HG03571 (cell line): ENCODE measurements at regions not wholly inside any gene's neighbourhood (a gene's known extent, or its start where the extent isn't known, plus 50 kb on each side); places are given as distances from the start of the nearest gene placed in this dataset.
"Not testable (repeated sequence)": the region's sequence is repeated elsewhere in the genome, so short reads cannot be mapped to it uniquely, and the experiment has no call there.

Experiments
- ATAC-seq: cut with Tn5 transposase; IDR thresholded peaks from one replicate; pipeline ENCODE4 v1.9.1; 2021; ENCODE audit not compliant: unreplicated experiment

- ATAC-seq = no peak
Measured at GRCh38 chr2:225788571-225789094, 389.1 kb downstream of the NYAP2 start.

DNA sequence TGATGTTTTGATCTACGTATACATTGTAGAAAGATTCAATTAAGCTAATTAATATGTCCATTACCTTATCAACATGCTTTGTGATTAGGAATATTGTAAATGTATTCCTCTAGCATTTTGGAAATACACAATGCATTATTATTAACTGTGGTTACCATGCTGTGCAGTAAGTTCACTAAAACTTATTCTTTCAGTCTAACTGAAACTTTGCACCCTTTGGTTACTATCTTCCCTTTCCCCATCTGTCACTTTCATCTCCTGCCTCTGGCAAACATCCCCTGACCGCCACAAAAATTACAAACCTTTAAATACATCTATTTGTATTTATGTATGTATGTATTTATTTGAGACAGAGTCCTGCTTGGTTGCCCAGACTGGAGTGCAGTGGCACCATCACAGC, 388.0 kb downstream of the NYAP2 start:
- ATAC-seq = no peak

- no peak for ATAC-seq
Measured at GRCh38 chr2:225781991-225782390, 382.5 kb downstream of the NYAP2 start.

DNA sequence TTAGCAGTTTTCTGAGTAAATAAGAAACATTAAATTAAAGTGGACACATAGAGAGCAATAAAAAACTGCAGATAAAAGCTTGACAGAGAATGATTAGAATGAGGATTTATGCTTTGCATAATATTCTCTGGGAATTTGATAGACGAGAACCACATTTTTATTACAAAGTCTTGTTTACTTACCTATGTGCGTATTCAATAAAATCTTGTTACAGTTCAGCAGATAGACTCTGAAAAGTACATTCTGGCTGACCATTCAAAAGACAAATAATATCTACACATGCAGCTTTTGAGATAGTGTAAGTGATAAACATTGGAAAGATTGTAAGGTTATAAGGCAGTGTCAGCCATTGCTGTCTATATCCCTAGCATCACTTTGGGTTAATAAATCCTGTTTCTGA, 381.6 kb downstream of the NYAP2 start:
- ATAC-seq = no peak

- ATAC-seq = no peak
Measured at GRCh38 chr2:225779829-225780228, 380.3 kb downstream of the NYAP2 start.

DNA sequence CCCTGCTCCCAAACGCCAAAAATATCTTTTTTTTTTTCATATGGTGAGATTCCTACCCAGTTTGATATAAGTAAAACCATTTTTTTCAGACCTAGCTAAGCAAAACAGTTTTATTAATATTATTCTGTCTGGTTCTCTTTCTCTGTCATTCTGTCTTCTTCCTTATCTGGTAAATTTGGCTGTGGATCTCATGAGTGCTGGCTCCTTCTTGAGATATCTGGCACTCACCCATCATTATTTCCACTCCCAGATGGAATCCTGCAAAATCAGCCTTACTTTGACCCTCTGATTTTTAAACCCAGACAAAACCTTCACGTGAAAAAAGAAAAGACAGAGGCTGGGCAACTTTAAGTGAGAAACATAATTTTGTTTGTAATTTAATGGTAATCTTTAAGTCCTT, 373.6 kb downstream of the NYAP2 start:
- no peak for ATAC-seq

DNA sequence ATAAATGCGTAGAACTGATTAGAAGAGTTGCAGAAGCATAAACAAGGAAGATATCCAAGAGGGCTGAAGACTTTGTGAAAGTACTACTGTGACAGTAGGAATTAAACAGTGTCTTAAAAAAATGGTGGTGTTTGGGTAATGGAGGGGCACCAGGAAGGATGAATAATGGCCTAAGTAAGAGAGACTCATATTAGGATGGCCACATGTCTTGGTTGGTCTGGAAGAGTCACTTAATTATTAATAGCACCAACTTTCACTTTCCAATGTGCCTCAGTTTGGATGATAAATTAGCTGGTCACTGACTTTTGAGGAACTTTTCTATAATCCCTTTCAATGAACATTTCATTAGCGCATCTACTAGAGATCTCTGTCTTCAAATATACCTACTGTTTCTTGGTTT, 372.2 kb downstream of the NYAP2 start:
- ATAC-seq = no peak

DNA sequence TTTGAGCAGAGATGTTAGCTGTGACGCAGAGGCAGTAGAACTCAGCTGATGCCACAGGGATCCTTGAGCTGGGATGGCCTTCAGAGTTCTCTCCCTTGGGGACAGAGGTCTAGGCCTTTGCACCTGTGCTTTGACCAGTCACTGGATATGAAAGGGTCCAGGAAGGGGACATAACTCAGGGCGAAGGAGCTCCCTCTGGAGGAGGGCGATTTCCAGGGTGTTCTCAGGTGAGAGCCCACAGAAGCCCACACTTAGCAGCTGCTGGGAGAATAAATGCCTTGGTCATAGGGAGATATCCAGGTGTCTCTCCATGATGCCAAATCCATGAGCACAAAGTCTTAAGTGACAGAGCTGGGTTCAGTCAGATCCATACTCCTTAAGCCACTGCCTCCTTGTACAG, 369.2 kb downstream of the NYAP2 start:
- ATAC-seq = no peak

DNA sequence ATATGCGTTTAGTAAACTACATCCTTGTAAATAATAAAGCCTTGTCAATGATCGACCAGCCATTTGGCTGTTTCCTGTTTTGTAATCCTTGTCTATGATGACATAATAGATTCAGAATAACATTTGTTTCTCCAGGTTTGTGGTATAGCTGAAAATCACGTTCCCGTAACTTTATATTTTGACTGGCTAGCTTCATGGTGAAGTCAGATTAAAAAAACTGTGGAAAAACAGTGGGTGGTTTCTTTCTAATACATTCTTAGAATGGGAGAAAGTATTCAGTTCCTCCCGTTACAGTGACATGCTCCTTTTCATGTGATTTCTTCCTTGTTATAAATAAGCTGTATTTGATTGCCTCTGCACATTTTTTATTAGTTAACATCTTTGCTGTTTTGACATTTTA, 366.9 kb downstream of the NYAP2 start:
- no peak for ATAC-seq

DNA sequence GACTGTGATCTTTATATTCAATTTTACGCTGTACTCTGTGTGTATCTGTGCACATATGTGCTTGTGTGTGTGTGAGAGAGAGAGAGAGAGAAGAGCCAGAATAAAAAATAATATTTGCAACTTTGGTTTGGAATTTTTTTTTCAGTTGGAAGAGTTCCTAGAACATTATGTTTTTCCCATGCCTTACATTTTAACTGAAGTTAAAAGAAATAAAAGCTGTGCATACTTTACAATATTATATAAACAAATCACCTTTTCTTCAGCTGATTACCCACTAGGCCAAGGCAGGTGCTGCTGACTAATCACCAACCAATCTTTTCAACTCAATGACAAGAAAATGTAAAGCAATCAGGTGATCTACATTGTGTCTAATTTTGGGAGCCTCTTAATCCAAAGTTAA, 366.3 kb downstream of the NYAP2 start:
- no peak for ATAC-seq

GRCh38 chr2:225764346-225764745, 364.8 kb downstream of the NYAP2 start:
- ATAC-seq = no peak

- ATAC-seq = no peak
Measured at GRCh38 chr2:225763711-225764110, 364.2 kb downstream of the NYAP2 start.

DNA sequence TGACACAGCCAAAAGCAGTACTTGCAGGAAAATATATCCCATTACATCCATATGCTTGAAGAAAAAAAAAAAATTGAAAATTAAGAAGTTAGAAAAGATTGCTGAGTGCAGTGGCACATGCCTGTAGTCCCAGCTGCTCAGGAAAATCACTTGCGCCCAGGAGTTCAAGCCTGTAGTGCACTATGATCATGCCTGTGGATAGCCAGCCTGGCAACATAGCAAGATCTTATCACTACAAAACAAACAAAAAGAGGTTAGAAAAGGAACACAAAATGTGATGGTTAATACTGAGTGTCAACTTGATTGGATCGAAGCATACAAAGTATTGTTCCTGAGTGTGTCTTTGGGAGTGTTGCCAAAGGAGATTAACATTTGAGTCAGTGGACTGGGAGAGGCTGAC, 361.9 kb downstream of the NYAP2 start:
- no peak for ATAC-seq

DNA sequence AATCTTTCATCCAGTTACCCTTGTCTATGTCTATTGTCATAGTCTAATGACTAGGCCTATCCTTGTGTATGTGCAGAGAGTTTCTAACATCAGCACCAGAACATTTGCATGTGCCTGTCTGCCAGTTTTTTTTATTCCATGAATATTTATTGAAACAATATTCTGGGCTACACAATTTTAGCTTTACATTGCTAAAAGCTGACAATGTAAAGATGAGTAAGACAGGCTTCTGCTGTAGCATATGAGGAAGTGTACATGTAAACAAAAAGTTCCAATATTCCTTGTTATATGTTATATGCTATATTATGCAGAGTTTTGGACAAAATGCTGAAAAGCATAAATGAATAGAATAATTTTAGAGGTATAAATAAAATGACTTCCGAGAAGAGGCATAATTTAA, 357.7 kb downstream of the NYAP2 start:
- no peak for ATAC-seq

DNA sequence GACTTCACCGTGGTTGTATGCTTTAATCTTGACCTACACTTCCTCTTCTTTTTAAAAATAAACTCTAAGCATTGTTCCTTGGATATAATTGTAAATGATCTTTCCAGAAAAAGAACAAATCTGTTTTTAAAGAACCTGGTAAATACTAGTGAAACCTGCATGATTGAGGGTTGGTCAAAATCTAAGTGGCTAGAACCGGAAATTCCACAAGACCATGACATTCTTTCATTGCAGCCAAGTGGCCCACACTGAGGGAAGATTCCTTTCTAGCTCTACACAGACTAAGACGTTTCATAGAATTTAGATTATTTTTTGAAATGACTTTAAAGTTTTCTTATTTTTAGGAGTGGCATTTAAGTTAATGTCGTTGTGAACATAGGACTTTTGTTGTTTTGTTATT, 356.7 kb downstream of the NYAP2 start:
- no peak for ATAC-seq

DNA sequence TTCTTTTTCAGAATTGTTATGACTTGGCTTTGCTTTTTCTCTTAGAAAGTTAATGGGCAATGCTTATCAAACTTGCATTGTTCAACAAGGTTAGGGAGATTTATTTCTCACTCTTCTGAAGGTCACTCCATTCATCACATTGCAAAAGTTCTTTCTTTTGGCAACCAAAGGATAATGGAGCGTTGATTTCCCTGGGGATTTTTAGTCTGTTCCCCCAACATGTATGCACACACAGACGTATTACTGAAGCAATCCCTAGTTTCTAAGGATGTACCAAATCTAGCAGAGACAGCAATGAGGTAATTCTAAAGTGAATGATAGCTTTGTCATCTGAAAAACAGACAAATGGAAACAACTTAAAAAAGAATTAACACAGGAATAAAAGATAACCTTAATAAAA, 349.1 kb downstream of the NYAP2 start:
- no peak for ATAC-seq

DNA sequence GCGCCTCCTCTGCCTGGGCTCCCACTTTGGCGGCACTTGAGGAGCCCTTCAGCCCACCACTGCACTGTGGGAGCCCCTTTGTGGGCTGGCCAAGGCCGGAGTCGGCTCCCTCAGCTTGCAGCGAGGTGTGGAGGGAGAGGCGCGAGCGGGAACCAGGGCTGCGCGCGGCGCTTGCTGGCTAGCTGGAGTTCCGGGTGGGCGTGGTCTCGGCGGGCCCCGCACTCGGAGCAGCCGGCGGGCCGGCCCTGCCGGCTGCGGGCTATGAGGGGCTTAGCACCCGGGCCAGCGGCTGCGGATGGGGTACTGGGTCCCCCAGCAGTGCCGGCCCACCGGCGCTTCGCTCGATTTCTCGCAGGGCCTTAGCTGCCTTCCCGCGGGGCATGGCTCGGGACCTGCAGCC, 344.5 kb downstream of the NYAP2 start:
- not testable (repeated sequence) for ATAC-seq

- no peak for ATAC-seq
Measured at GRCh38 chr2:225742487-225742886, 343.0 kb downstream of the NYAP2 start.

DNA sequence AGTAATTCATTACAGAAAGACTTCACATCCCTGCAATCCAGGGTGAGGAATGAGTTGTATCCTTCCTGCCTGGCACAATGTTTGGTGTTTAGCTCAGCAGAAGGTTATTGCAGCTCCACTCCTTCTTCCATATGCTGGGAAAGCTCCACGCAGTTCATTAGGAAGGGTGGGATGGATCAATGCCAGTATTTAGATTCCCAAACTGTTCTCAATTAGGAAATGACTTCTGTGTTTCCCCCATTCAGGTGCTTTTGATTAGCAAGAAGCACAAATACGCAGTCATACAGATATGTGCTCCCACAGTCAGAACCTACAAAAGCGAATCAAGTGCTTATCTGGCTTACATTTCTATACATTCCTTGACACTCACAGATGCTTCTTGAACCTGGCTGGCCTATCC, 340.6 kb downstream of the NYAP2 start:
- no peak for ATAC-seq

GRCh38 chr2:225739328-225739727, 339.8 kb downstream of the NYAP2 start:
- no peak for ATAC-seq

- ATAC-seq = no peak
Measured at GRCh38 chr2:225738735-225739134, 339.2 kb downstream of the NYAP2 start.

DNA sequence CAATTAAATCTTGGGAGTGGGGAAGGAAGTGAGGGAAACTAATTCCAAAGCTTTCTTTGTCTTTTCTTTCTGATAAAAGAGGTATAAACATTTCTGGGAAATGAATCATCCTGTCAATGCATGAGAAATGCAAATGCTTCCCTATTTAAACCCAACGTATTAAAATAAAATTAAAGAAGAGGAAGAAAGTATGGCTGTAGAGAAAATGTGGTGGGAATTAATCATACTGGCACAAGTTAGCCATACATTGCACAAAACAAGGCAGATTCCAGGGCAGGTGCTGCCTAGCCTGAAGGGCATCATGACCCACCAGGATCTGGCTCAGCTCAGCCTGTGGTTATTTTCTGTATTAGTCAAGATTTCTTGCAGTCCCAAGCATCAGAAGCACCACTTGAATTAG, 338.0 kb downstream of the NYAP2 start:
- no peak for ATAC-seq

DNA sequence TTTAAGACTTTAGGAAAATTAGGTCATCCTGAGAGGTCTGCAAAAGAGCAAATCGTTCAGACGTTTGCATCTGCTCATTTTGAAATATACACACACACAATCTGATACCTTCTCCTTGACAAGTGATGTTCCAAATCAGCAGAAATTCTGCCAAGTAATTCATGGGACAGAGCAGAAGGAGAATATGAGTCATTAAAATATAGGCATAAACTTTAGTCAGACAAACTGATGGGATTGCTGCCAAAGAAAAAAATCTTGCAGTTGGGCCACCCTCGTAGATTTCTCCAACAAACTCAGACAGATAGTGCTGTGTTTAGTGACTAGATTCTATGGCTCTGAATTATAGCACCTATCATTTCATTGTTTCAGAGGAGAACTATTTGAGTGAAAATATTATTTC, 336.3 kb downstream of the NYAP2 start:
- ATAC-seq = no peak

- ATAC-seq = no peak
Measured at GRCh38 chr2:225725726-225726125, 326.2 kb downstream of the NYAP2 start.
